ENCODE measurements at regions not wholly inside any gene's neighbourhood (a gene's known extent, or its start where the extent isn't known, plus 50 kb on each side); places are given as distances from the start of the nearest gene placed in this dataset.
A peak's percentile ranks its signal among the peaks of the same experiment; 100 is the strongest.

GRCh38 chr1:168834225-168834872 lies 105.3 kb upstream of the DPT start (continued):
- TF ChIP-seq HDAC1 (CRISPR knock-in tag; IDR thresholded peaks at IDR 0.05) (peak; percentile 56; the same call in 1 of the 2 replicates), SNRNP70 (IDR thresholded peaks at IDR 0.05; ENCODE audit: low read depth, low read length) (no peak), ZNF670 (CRISPR knock-in tag; IDR thresholded peaks at IDR 0.05; ENCODE audit: borderline replicate concordance) (no peak), CREB1 (IDR thresholded peaks at IDR 0.05) (0 out of 2 replicates have a peak, but pooled peaks have one; percentile 13), CREB1 (CRISPR knock-in tag; IDR thresholded peaks at IDR 0.05) (peak; percentile 69), HOMEZ (CRISPR knock-in tag; IDR thresholded peaks at IDR 0.05; ENCODE audit: low read depth) (peak; percentile 97), MED13 (CRISPR knock-in tag; IDR thresholded peaks at IDR 0.05) (peak; percentile 63; the same call in 1 of the 2 replicates), TFAP4 (IDR thresholded peaks at IDR 0.05; ENCODE audit: borderline replicate concordance, low read depth) (peak; percentile 99), THAP11 (CRISPR knock-in tag; IDR thresholded peaks at IDR 0.05) (peak; percentile 32), MAF1 (CRISPR knock-in tag; IDR thresholded peaks at IDR 0.05; ENCODE audit: borderline replicate concordance) (no peak)

GRCh38 chr1:168835176-168835575 lies 106.2 kb upstream of the DPT start:
- no TSS peak for BruUV-seq (replicated peaks)
- in situ Hi-C loops (cut with HindIII; ENCODE audit: extremely low pct_ligation_motif_present, low pct_unique_long_range_greater_than_20kb) (no loop called here), intact Hi-C loops (cut with micrococcal nuclease; ENCODE audit: unreplicated experiment) (loop anchor here (2.0 to 10.0 kb wide), 2 partner anchors 146 to 230 kb away; no protein-coding TSS in a partner anchor)
- H3K4me2 ChIP-seq (ENCODE audit: low read depth, low read length) = peak overlapping the region; percentile 35; the same call in 1 of the 2 replicates
- no peaks in the 10 kb centered on the region for H4K20me1 ChIP-seq (ENCODE audit: insufficient read depth, low read length)
- H3K4me3 ChIP-seq (replicated peaks in 1 of 3; ENCODE audit: insufficient read depth in 1 of 3, low read depth in 2 of 3, low read length in 3 of 3) = no peak overlapping the region
- H2AFZ ChIP-seq (ENCODE audit: low read length) = no peak overlapping the region
- H3K4me1 ChIP-seq (ENCODE audit: insufficient read depth, low read length) = peaks cover 63% of the 10 kb centered on the region
- DNase-seq (ENCODE audit: low spot score) (peak; percentile 9), FAIRE-seq (no peak), ATAC-seq (no peak)
- no peaks in the 10 kb centered on the region for H3K27me3 ChIP-seq (ENCODE audit: control insufficient read depth in 1 of 2, insufficient read depth in 2 of 2, low read length in 2 of 2)
- H3K36me3 ChIP-seq (replicated peaks in 1 of 2; ENCODE audit: control insufficient read depth in 1 of 2, insufficient read depth in 2 of 2, low read length in 2 of 2) = no peaks in the 10 kb centered on the region
- TF ChIP-seq HNRNPK (IDR thresholded peaks at IDR 0.05; ENCODE audit: low read depth, low read length, poor library complexity, severe bottlenecking) (peak; percentile 71), ADNP (CRISPR knock-in tag; IDR thresholded peaks at IDR 0.05) (no peak), KAT8 (CRISPR knock-in tag; IDR thresholded peaks at IDR 0.05) (no peak), NCOR1 (IDR thresholded peaks at IDR 0.05; ENCODE audit: borderline replicate concordance, low read length) (no peak)
- ChIA-PET POLR2A (no interaction called here), CTCF (ENCODE audit: low intra/inter-chr PET ratio, low total read pairs) (no interaction called here)
- H3K79me2 ChIP-seq (ENCODE audit: insufficient read depth, low read length) = no peaks in the 10 kb centered on the region
- H3K9me3 ChIP-seq (ENCODE audit: low read length) = no peaks in the 10 kb centered on the region
- H3K9ac ChIP-seq (ENCODE audit: insufficient read depth, low read depth, low read length) = peak overlapping the region; percentile 30; the same call in 1 of the 2 replicates
- peak overlapping the region; percentile 53 for H3K27ac ChIP-seq (ENCODE audit: extremely low read length, insufficient read depth, low read length)
- 97% methylated on average over 1 of the region's 1 CpG for WGBS (ENCODE audit: low lambda C conversion rate)
